KOPT-K1 (cell line): ENCODE measurements at regions not wholly inside any gene's neighbourhood (a gene's known extent, or its start where the extent isn't known, plus 50 kb on each side); places are given as distances from the start of the nearest gene placed in this dataset.
A peak's percentile ranks its signal among the peaks of the same experiment; 100 is the strongest.

Source experiments
- H3K27ac ChIP-seq: fragments of 200-600 bp; sonication (generic); 2 replicates; pipeline ENCODE4 v1.5.1; 2016; ENCODE audit warnings: antibody characterized with exemption, mild to moderate bottlenecking, low read depth, low read length; ENCODE audit not compliant: poor library complexity, severe bottlenecking
- H3K36me3 ChIP-seq: fragments of 200-600 bp; sonication (generic); 2 replicates; pipeline ENCODE4 v1.5.1; 2017; ENCODE audit warnings: antibody characterized with exemption, mild to moderate bottlenecking, low read length, moderate library complexity; ENCODE audit not compliant: insufficient read depth
- H3K9me3 ChIP-seq: fragments of 200-600 bp; sonication (generic); 2 replicates; pipeline ENCODE4 v1.5.1; 2017; ENCODE audit warnings: antibody characterized with exemption, low read length, mild to moderate bottlenecking; ENCODE audit not compliant: insufficient read depth, poor library complexity, severe bottlenecking

- H3K27ac ChIP-seq: no peak overlapping the region
- peaks cover 61% of the 10 kb centered on the region for H3K36me3 ChIP-seq
- H3K9me3 ChIP-seq: peaks cover 57% of the 10 kb centered on the region
Measured at GRCh38 chr7:116128139-116128538, 82.2 kb upstream of the TES start.

- peaks cover 50% of the 10 kb centered on the region for H3K36me3 ChIP-seq
- H3K27ac ChIP-seq: peak overlapping the region; percentile 65
Measured at GRCh38 chr7:116135306-116135705, 75.0 kb upstream of the TES start.

DNA sequence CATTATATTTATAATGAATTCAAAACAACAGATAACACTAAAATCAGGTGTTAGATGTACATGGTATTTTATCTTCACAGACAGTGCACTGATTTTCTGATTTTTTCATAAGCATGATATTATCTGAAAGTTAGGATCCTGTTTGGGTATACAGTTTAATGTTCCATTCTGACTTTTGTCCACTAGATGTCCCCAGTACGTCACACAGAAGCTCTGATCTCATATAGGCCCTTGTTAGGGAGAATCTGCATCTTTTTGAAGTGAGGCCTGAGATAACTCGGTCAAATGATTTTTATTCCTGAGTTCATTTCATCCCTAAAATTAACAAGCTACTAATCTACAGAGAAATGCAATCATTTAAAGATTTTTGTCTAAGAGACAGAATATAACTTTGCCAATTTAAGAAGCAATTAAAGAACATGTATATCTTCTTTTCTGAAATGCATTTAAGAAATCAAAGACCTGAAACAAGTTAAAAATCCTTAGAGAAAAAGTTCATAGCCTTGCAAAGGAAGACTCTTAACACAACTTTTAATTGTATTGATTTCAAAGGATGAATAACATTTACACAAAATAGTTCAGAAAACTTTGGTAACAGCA lies 72.0 kb upstream of the TES start:
- H3K36me3 ChIP-seq: peaks cover 20% of the 10 kb centered on the region
- peak overlapping the region; percentile 100 for H3K27ac ChIP-seq
- no peaks in the 10 kb centered on the region for H3K9me3 ChIP-seq

More at GRCh38 chr7:116135306-116135705, 75.0 kb upstream of the TES start:
- peaks cover 24% of the 10 kb centered on the region for H3K9me3 ChIP-seq

DNA sequence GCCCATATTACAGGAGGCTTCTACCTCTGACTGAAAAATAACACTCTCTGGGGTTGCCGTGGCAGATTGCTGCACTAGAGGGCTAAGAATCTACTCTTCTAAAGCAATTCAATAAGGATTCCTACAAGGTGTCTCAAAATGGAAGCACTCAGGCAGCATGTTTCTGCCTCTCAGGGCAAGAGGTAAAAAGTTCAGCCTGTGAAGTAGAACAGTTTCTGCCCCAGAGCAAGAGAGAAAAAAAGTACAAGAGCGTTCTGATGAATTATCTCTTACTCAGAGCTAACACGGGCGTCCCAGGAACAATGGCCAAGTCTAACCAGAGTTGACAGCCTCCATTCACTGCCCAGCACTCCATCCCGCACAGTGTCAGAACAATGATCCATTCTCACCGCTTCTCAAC lies 71.3 kb upstream of the TES start:
- Histone ChIP-seq H3K36me3 (peaks cover 14% of the 10 kb centered on the region), H3K27ac (peak overlapping the region; percentile 100), H3K9me3 (no peaks in the 10 kb centered on the region)

DNA sequence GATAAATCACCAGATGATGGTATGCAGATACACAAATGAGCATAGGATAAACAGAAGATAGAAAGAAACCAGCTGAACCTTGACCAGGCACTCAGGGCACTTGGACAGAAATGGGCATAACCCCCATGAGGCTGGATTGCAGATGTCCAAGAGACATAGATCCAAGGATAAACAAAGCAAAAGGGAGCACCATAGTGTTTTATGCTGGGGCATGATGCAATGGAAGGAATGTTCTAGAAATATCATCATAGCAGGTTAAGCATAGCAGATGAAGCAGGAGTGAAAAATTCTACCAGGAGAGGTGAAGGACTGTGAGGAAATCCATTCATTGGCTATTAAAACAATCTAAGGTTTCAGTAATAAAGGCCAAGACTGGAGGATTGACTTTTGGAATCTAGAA lies 70.5 kb upstream of the TES start:
- peak overlapping the region; percentile 100 for H3K27ac ChIP-seq
- peaks cover 14% of the 10 kb centered on the region for H3K36me3 ChIP-seq
- no peaks in the 10 kb centered on the region for H3K9me3 ChIP-seq

GRCh38 chr7:116142374-116142773 lies 68.0 kb upstream of the TES start:
- Histone ChIP-seq H3K36me3 (peaks cover 7% of the 10 kb centered on the region), H3K27ac (peak overlapping the region; percentile 100), H3K9me3 (no peaks in the 10 kb centered on the region)

GRCh38 chr7:116142850-116143249 lies 67.5 kb upstream of the TES start:
- Histone ChIP-seq H3K27ac (peak overlapping the region; percentile 100), H3K36me3 (peaks cover 6% of the 10 kb centered on the region; the same call in 1 of the 2 replicates)

DNA sequence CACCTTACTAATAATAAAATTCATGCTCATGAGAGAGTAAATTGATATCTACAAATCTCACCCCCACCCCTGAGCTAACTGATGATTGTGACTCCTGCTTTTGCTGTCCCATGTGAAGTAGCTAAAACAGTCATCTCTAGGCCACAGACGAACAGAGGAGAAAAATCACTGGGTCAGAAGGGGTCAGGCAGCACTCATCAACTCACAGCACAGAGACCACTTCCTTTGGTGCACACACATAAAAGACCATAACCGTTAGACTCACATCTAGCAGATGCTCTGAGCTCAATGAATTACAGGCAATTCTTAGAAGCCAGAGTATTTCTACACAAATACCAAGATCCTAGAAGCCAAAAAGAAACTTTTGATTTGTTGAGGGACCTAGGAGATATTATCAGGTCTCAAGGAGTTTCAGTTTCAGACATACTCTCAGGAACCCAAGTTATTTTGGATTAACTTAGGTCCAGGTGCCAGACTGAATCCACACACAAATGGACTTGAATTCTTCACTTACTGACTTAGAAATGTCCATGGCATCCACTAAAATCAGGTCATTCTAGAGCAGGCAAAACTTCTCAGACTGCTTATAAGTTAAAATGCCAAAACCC lies 65.0 kb upstream of the TES start:
- Histone ChIP-seq H3K27ac (peak overlapping the region; percentile 100), H3K9me3 (no peaks in the 10 kb centered on the region), H3K36me3 (no peaks in the 10 kb centered on the region)

More at GRCh38 chr7:116142850-116143249, 67.5 kb upstream of the TES start:
- H3K9me3 ChIP-seq: no peaks in the 10 kb centered on the region

- Histone ChIP-seq H3K9me3 (no peaks in the 10 kb centered on the region), H3K27ac (peak overlapping the region; percentile 100), H3K36me3 (no peaks in the 10 kb centered on the region)
Measured at GRCh38 chr7:116148108-116148507, 62.2 kb upstream of the TES start.

DNA sequence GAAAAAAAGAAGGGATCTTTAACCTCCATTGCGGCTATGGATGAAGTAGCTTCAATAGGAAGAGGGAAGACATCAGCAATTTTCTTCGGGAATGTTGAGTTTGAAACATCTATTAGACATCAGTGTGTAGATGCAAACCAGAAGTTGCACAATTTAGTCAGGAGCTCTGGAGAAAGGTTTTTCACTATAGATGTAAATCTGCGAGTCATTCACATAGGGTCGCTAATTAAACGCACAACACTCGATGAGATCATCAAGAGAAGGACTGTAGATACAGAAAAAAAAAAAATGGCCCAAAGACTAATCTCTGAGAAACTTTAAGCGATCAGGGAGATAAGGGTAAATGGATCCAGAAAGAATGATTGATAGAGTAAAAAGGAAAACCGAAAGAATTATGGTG lies 61.7 kb upstream of the TES start:
- Histone ChIP-seq H3K9me3 (no peaks in the 10 kb centered on the region), H3K36me3 (no peaks in the 10 kb centered on the region), H3K27ac (peak overlapping the region; percentile 100)

GRCh38 chr7:116150588-116150987 lies 59.8 kb upstream of the TES start:
- H3K36me3 ChIP-seq: no peaks in the 10 kb centered on the region
- H3K9me3 ChIP-seq: no peaks in the 10 kb centered on the region
- H3K27ac ChIP-seq: peak overlapping the region; percentile 100

- Histone ChIP-seq H3K36me3 (0 out of 2 replicates have a peak, but pooled peaks cover 8% of the 10 kb centered on the region), H3K9me3 (no peaks in the 10 kb centered on the region), H3K27ac (peak overlapping the region; percentile 100)
Measured at GRCh38 chr7:116152276-116152675, 58.1 kb upstream of the TES start.

DNA sequence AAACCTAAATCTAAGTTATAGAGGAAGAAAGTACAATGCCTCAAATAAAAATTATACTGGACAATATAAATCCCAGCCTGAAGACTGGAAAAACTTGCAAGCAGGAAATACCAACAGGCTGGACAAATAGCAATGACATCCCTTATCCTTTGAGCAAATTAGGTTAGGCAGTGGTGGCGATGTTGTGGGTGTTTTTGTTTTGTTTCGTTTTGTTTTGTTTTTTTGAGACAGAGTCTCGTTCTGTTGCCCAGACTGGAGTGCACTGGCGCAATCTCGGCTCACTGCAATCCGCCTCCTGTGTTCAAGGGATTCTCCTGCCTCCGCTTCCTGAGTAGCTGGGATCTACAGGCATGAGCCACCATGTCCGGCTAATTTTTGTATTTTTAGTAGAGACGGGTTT lies 57.3 kb upstream of the TES start:
- H3K27ac ChIP-seq: peak overlapping the region; percentile 100
- 0 out of 2 replicates have a peak, but pooled peaks cover 8% of the 10 kb centered on the region for H3K36me3 ChIP-seq
- no peaks in the 10 kb centered on the region for H3K9me3 ChIP-seq

GRCh38 chr7:116159711-116160110 lies 50.6 kb upstream of the TES start:
- no peaks in the 10 kb centered on the region for H3K9me3 ChIP-seq
- peak overlapping the region; percentile 100 for H3K27ac ChIP-seq
- H3K36me3 ChIP-seq: 0 out of 2 replicates have a peak, but pooled peaks cover 8% of the 10 kb centered on the region
